ENCODE measurements at regions not wholly inside any gene's neighbourhood (a gene's known extent, or its start where the extent isn't known, plus 50 kb on each side); places are given as distances from the start of the nearest gene placed in this dataset.

DNA sequence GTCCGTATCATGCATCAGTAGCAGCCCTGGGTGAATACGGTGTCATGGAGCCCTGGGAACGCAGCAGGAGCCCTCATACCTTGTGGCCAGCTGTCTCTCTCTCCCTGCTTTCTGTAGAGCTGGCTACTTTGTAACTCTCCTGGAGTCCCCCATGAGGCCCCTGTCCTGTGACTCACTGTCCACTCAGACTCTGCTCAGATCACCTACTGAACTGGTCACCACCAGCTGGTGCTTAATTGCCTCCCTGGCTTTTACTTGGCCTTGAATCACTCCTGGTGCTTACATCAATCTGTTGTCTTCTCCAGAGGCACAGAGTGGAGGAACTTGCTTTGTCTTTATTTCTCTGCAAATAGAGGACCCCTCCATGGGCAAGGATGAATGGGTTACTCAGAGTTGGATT, 172.7 kb downstream of the HRH4 start:
- peaks cover 0 to 3% (median 0%) of the 10 kb centered on the region in 4 donors for H3K27me3 ChIP-seq (ENCODE audit: control insufficient read depth in 4 of 4, insufficient read depth in 4 of 4, low read length in 3 of 4)
- H3K27ac ChIP-seq (ENCODE audit: low read depth in 1 of 2, low read length in 2 of 2) = no peak overlapping the region
- H3K9me3 ChIP-seq (ENCODE audit: control insufficient read depth in 4 of 4, low read length in 3 of 4) = no peaks in the 10 kb centered on the region
- no peaks in the 10 kb centered on the region for H3K4me1 ChIP-seq (ENCODE audit: control insufficient read depth in 4 of 4, insufficient read depth in 4 of 4, low read length in 3 of 4)
- H3K9ac ChIP-seq (ENCODE audit: low read depth in 1 of 2, low read length in 2 of 2) = no peak overlapping the region
- TF ChIP-seq JUND (IDR thresholded peaks at IDR 0.05) (no peak), TAF1 (conservative IDR thresholded peaks at IDR 0.05) (no peak), RAD21 (IDR thresholded peaks at IDR 0.05) (no peak), GABPA (IDR thresholded peaks at IDR 0.05 in 1 of 2, conservative IDR thresholded peaks at IDR 0.05 in 1 of 2) (no peak), YY1 (IDR thresholded peaks at IDR 0.05) (no peak), FOXA1 (IDR thresholded peaks at IDR 0.05) (no peak), NR2F2 (IDR thresholded peaks at IDR 0.05) (no peak), FOXA2 (IDR thresholded peaks at IDR 0.05) (no peak), HNF4A (conservative IDR thresholded peaks at IDR 0.05) (no peak), RXRA (IDR thresholded peaks at IDR 0.05) (no peak), EGR1 (IDR thresholded peaks at IDR 0.05; ENCODE audit: low read depth in 2 of 2) (no peak), SP1 (IDR thresholded peaks at IDR 0.05) (no peak), HNF4G (IDR thresholded peaks at IDR 0.05) (no peak)
- TF ChIP-seq, protein P1, sequence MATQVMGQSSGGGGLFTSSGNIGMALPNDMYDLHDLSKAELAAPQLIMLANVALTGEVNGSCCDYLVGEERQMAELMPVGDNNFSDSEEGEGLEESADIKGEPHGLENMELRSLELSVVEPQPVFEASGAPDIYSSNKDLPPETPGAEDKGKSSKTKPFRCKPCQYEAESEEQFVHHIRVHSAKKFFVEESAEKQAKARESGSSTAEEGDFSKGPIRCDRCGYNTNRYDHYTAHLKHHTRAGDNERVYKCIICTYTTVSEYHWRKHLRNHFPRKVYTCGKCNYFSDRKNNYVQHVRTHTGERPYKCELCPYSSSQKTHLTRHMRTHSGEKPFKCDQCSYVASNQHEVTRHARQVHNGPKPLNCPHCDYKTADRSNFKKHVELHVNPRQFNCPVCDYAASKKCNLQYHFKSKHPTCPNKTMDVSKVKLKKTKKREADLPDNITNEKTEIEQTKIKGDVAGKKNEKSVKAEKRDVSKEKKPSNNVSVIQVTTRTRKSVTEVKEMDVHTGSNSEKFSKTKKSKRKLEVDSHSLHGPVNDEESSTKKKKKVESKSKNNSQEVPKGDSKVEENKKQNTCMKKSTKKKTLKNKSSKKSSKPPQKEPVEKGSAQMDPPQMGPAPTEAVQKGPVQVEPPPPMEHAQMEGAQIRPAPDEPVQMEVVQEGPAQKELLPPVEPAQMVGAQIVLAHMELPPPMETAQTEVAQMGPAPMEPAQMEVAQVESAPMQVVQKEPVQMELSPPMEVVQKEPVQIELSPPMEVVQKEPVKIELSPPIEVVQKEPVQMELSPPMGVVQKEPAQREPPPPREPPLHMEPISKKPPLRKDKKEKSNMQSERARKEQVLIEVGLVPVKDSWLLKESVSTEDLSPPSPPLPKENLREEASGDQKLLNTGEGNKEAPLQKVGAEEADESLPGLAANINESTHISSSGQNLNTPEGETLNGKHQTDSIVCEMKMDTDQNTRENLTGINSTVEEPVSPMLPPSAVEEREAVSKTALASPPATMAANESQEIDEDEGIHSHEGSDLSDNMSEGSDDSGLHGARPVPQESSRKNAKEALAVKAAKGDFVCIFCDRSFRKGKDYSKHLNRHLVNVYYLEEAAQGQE (IDR thresholded peaks at IDR 0.05) = no peak
- TF ChIP-seq, protein P2, sequence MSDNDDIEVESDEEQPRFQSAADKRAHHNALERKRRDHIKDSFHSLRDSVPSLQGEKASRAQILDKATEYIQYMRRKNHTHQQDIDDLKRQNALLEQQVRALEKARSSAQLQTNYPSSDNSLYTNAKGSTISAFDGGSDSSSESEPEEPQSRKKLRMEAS (IDR thresholded peaks at IDR 0.05) = no peak
- TF ChIP-seq, protein P3, sequence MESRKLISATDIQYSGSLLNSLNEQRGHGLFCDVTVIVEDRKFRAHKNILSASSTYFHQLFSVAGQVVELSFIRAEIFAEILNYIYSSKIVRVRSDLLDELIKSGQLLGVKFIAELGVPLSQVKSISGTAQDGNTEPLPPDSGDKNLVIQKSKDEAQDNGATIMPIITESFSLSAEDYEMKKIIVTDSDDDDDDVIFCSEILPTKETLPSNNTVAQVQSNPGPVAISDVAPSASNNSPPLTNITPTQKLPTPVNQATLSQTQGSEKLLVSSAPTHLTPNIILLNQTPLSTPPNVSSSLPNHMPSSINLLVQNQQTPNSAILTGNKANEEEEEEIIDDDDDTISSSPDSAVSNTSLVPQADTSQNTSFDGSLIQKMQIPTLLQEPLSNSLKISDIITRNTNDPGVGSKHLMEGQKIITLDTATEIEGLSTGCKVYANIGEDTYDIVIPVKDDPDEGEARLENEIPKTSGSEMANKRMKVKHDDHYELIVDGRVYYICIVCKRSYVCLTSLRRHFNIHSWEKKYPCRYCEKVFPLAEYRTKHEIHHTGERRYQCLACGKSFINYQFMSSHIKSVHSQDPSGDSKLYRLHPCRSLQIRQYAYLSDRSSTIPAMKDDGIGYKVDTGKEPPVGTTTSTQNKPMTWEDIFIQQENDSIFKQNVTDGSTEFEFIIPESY (IDR thresholded peaks at IDR 0.05) = no peak
- TF ChIP-seq, protein P4, sequence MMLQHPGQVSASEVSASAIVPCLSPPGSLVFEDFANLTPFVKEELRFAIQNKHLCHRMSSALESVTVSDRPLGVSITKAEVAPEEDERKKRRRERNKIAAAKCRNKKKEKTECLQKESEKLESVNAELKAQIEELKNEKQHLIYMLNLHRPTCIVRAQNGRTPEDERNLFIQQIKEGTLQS (IDR thresholded peaks at IDR 0.05) = no peak
- TF ChIP-seq, protein P5, sequence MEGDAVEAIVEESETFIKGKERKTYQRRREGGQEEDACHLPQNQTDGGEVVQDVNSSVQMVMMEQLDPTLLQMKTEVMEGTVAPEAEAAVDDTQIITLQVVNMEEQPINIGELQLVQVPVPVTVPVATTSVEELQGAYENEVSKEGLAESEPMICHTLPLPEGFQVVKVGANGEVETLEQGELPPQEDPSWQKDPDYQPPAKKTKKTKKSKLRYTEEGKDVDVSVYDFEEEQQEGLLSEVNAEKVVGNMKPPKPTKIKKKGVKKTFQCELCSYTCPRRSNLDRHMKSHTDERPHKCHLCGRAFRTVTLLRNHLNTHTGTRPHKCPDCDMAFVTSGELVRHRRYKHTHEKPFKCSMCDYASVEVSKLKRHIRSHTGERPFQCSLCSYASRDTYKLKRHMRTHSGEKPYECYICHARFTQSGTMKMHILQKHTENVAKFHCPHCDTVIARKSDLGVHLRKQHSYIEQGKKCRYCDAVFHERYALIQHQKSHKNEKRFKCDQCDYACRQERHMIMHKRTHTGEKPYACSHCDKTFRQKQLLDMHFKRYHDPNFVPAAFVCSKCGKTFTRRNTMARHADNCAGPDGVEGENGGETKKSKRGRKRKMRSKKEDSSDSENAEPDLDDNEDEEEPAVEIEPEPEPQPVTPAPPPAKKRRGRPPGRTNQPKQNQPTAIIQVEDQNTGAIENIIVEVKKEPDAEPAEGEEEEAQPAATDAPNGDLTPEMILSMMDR (IDR thresholded peaks at IDR 0.05; ENCODE audit: low read depth, low read length, missing input control) = no peak
- no peak for DNase-seq (ENCODE audit: low spot score)
- H3K4me3 ChIP-seq (ENCODE audit: low read depth in 1 of 3, low read length in 3 of 3) = no peak overlapping the region
- no peaks in the 10 kb centered on the region for H3K36me3 ChIP-seq (ENCODE audit: control insufficient read depth in 4 of 4, insufficient read depth in 3 of 4, low read depth in 1 of 4, low read length in 3 of 4)
- WGBS = 90% methylated on average over 3 of the region's 3 CpGs

All from liver (tissue), 8 donors.